Transverse colon (tissue), 4 donors: ENCODE measurements at regions not wholly inside any gene's neighbourhood (a gene's known extent, or its start where the extent isn't known, plus 50 kb on each side); places are given as distances from the start of the nearest gene placed in this dataset.
"Not testable (repeated sequence)": the region's sequence is repeated elsewhere in the genome, so short reads cannot be mapped to it uniquely, and the experiment has no call there.

Source experiments
- DNase-seq: peaks from one replicate; pipeline ENCODE4 v3.0.0-alpha.2; 2019
- H3K27ac ChIP-seq, 4 donors: fragments of 200-600 bp; sonication (generic); 2 replicates each; pipeline ENCODE4 v1.5.1; 2016 to 2018; ENCODE audit warnings: inconsistent platforms in 4 of 4
- H3K27me3 ChIP-seq: fragments of 200-600 bp; sonication (generic); 2 replicates; pipeline ENCODE4 v1.5.1; 2017; ENCODE audit warnings: inconsistent platforms
- H3K36me3 ChIP-seq, 4 donors: fragments of 200-600 bp; sonication (generic); 2 replicates each; pipeline ENCODE4 v1.5.1; 2017 to 2019; ENCODE audit warnings: inconsistent platforms in 4 of 4
- H3K4me1 ChIP-seq, 4 donors: fragments of 200-600 bp; sonication (generic); 2 replicates each; pipeline ENCODE4 v1.5.1; 2017 to 2020; ENCODE audit warnings: inconsistent platforms in 4 of 4
- H3K4me3 ChIP-seq, 4 donors: fragments of 200-600 bp; sonication (generic); 1 replicate in 1 of 4; 2 replicates in 3 of 4; pipeline versions ENCODE4 v1.5.1 to v1.6.1; 2017 to 2019; ENCODE audit warnings: inconsistent platforms in 4 of 4
- H3K9me3 ChIP-seq, 2 donors: fragments of 200-600 bp; sonication (generic); 2 replicates each; pipeline ENCODE4 v1.5.1; 2017 to 2019; ENCODE audit warnings: inconsistent platforms in 2 of 2
- EP300 ChIP-seq: sonication (generic); formaldehyde crosslinking; IDR thresholded peaks from one replicate; pipeline ENCODE4 v1.6.1; 2017; ENCODE audit warnings: antibody characterized with exemption, low read depth
- POLR2A ChIP-seq: fragments of 450-650 bp; IDR thresholded peaks from one replicate; pipeline ENCODE4 v1.6.1; 2016; ENCODE audit warnings: antibody characterized with exemption, mild to moderate bottlenecking, moderate library complexity
- POLR2AphosphoS5 ChIP-seq, 3 donors: sonication (generic); formaldehyde crosslinking; IDR thresholded peaks; one replicate each; pipeline ENCODE4 v1.6.1; 2016; ENCODE audit warnings: antibody characterized with exemption in 3 of 3
- WGBS, 2 donors: methylation state at CpG; one replicate each; pipeline ENCODE4 v1.1.5; 2018; ENCODE audit warnings: low coverage in 1 of 2; 5-methylcytosine and 5-hydroxymethylcytosine counted together
- in situ Hi-C, 4 donors: fragments of 200-750 bp; cut with MboI; loops; one replicate each; pipeline versions ENCODE4 v1.15.0 to v1.15.1; 2017; ENCODE audit warnings: low sequenced_read_pairs in 3 of 4, low pct_ligation_motif_present in 1 of 4, low pct_unique_long_range_greater_than_20kb in 1 of 4
- intact Hi-C: fragments of 100-400 bp; cut with DNase I; formaldehyde crosslinking; loops from one replicate; pipeline ENCODE4 v1.15.1; 2023; ENCODE audit warnings: low total_unique reads
- TF ChIP-seq, protein P1 (sequence below), 5 experiments: fragments of 200-600 bp in 3 of 5; fragments of 450-650 bp in 2 of 5; sonication (generic) in 3 of 5; IDR thresholded peaks; 1 replicate in 2 of 5; 2 replicates in 3 of 5; pipeline ENCODE4 v1.5.1; 2016 to 2017; ENCODE audit warnings: antibody characterized with exemption in 5 of 5, inconsistent platforms in 3 of 5, mild to moderate bottlenecking in 2 of 5, moderate library complexity in 1 of 5

GRCh38 chr3:64438812-64439211, 213.5 kb upstream of the PRICKLE2 start:
- no peaks in the 10 kb centered on the region for H3K36me3 ChIP-seq
- no peaks in the 10 kb centered on the region for H3K9me3 ChIP-seq
- 62% methylated on average over 7 of the region's 7 CpGs; no CpG with 5 or more reads in 1 of the 2 donors for WGBS, 2 donors
- H3K27me3 ChIP-seq = peaks cover 10% of the 10 kb centered on the region
- intact Hi-C loops = no loop called here
- no peak for DNase-seq
- H3K27ac ChIP-seq = no peak overlapping the region
- in situ Hi-C loops = no loop called here
- peaks cover 0 to 4% (median 0%) of the 10 kb centered on the region in 4 donors for H3K4me1 ChIP-seq
- H3K4me3 ChIP-seq = no peak overlapping the region
- TF ChIP-seq POLR2AphosphoS5 (IDR thresholded peaks at IDR 0.05) (no peak), POLR2A (no peak)
- TF ChIP-seq, protein P1, sequence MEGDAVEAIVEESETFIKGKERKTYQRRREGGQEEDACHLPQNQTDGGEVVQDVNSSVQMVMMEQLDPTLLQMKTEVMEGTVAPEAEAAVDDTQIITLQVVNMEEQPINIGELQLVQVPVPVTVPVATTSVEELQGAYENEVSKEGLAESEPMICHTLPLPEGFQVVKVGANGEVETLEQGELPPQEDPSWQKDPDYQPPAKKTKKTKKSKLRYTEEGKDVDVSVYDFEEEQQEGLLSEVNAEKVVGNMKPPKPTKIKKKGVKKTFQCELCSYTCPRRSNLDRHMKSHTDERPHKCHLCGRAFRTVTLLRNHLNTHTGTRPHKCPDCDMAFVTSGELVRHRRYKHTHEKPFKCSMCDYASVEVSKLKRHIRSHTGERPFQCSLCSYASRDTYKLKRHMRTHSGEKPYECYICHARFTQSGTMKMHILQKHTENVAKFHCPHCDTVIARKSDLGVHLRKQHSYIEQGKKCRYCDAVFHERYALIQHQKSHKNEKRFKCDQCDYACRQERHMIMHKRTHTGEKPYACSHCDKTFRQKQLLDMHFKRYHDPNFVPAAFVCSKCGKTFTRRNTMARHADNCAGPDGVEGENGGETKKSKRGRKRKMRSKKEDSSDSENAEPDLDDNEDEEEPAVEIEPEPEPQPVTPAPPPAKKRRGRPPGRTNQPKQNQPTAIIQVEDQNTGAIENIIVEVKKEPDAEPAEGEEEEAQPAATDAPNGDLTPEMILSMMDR (IDR thresholded peaks at IDR 0.05) = no peak

GRCh38 chr3:64438066-64438465, 212.8 kb upstream of the PRICKLE2 start:
- H3K27ac ChIP-seq = no peak overlapping the region
- in situ Hi-C loops (no loop called here), intact Hi-C loops (no loop called here)
- H3K4me3 ChIP-seq = no peak overlapping the region
- H3K27me3 ChIP-seq = peaks cover 4% of the 10 kb centered on the region
- no peak for DNase-seq
- TF ChIP-seq EP300 = no peak
- TF ChIP-seq, protein P1 (IDR thresholded peaks at IDR 0.05) = no peak
- no peak for TF ChIP-seq POLR2AphosphoS5 (IDR thresholded peaks at IDR 0.05)
- no peak for TF ChIP-seq POLR2A
- WGBS, 2 donors = 43 to 50% methylated on average over 1 of the region's 1 CpG
- peaks cover 0 to 4% (median 0%) of the 10 kb centered on the region in 4 donors for H3K4me1 ChIP-seq
- no peaks in the 10 kb centered on the region for H3K9me3 ChIP-seq
- H3K36me3 ChIP-seq = no peaks in the 10 kb centered on the region

- Histone ChIP-seq H3K4me3 (no peak overlapping the region), H3K4me1 (peaks cover 0 to 4% (median 0%) of the 10 kb centered on the region in 4 donors), H3K9me3 (no peaks in the 10 kb centered on the region), H3K27me3 (no peaks in the 10 kb centered on the region), H3K27ac (no peak overlapping the region), H3K36me3 (no peaks in the 10 kb centered on the region)
- in situ Hi-C loops = no loop called here
- DNase-seq = no peak
- TF ChIP-seq POLR2A = no peak
- TF ChIP-seq EP300 = no peak
- no peak for TF ChIP-seq POLR2AphosphoS5 (IDR thresholded peaks at IDR 0.05)
- TF ChIP-seq, protein P1 (IDR thresholded peaks at IDR 0.05) = no peak
- 76 to 79% methylated on average over 4 to 5 of the region's 5 CpGs for WGBS, 2 donors
- intact Hi-C loops = no loop called here
Observed at GRCh38 chr3:64437131-64437530, 211.9 kb upstream of the PRICKLE2 start.

DNA sequence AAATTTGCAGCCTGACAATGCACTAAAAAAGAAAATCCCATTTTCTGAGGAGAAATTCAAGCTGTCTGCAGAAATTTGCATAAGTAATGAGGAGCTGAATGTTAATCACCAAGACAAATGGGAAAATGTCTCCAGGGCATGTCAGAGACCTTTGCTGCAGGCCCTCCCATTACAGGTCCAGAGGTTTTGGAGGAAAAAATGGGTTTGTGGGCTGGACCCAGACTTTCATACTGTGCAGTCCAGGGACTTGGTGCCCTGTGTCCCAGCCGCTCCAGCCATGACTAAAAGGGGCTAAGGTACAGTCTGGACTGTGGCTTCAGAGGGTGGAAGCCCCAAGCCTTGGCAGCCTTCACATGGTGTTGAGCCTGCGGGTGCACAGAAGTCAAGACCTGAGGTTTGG, 209.8 kb upstream of the PRICKLE2 start:
- H3K36me3 ChIP-seq, intact Hi-C loops, H3K4me1 ChIP-seq, in situ Hi-C loops, H3K27me3 ChIP-seq, DNase-seq, H3K27ac ChIP-seq, H3K9me3 ChIP-seq, H3K4me3 ChIP-seq: not testable (repeated sequence)
- WGBS, 2 donors = 93% methylated on average over 2 of the region's 2 CpGs; no CpG with 5 or more reads in 1 of the 2 donors

- H3K27me3 ChIP-seq = no peaks in the 10 kb centered on the region
- TF ChIP-seq POLR2AphosphoS5 (IDR thresholded peaks at IDR 0.05) (no peak), EP300 (no peak), POLR2A (no peak)
- TF ChIP-seq, protein P1 (IDR thresholded peaks at IDR 0.05) = no peak
- no peaks in the 10 kb centered on the region for H3K4me1 ChIP-seq
- H3K27ac ChIP-seq = no peak overlapping the region
- in situ Hi-C loops = no loop called here
- 84 to 89% methylated on average over 3 of the region's 3 CpGs for WGBS, 2 donors
- intact Hi-C loops = no loop called here
- H3K9me3 ChIP-seq = no peaks in the 10 kb centered on the region
- H3K4me3 ChIP-seq = no peak overlapping the region
- DNase-seq = no peak
- no peaks in the 10 kb centered on the region for H3K36me3 ChIP-seq
Observed at GRCh38 chr3:64432870-64433269, 207.6 kb upstream of the PRICKLE2 start.
